GM06990 (cell line): ENCODE measurements at regions not wholly inside any gene's neighbourhood (a gene's known extent, or its start where the extent isn't known, plus 50 kb on each side); places are given as distances from the start of the nearest gene placed in this dataset.
A peak's percentile ranks its signal among the peaks of the same experiment; 100 is the strongest.

Source experiments
- DNase-seq: peaks from one replicate; pipeline ENCODE4 v3.0.0-alpha.2; 2011; ENCODE audit not compliant: insufficient read length; ENCODE audit errors: extremely low read depth
- H3K27me3 ChIP-seq: replicated peaks from 2 replicates; pipeline ENCODE4 v1.6.0; 2011; ENCODE audit warnings: low read length; ENCODE audit not compliant: control insufficient read depth, insufficient read depth
- H3K36me3 ChIP-seq: 2 replicates; pipeline ENCODE4 v1.5.1; 2011; ENCODE audit warnings: low read length; ENCODE audit not compliant: control insufficient read depth, insufficient read depth
- H3K4me3 ChIP-seq: replicated peaks from 2 replicates; pipeline ENCODE4 v1.5.1; 2011; ENCODE audit warnings: low read depth, mild to moderate bottlenecking, control low read depth, low read length
- CTCF ChIP-seq: IDR thresholded peaks from 2 replicates; pipeline ENCODE4 v1.5.1; 2011; ENCODE audit warnings: low read length, control low read depth, mild to moderate bottlenecking, inconsistent platforms; ENCODE audit not compliant: insufficient read depth, poor library complexity, severe bottlenecking

DNA sequence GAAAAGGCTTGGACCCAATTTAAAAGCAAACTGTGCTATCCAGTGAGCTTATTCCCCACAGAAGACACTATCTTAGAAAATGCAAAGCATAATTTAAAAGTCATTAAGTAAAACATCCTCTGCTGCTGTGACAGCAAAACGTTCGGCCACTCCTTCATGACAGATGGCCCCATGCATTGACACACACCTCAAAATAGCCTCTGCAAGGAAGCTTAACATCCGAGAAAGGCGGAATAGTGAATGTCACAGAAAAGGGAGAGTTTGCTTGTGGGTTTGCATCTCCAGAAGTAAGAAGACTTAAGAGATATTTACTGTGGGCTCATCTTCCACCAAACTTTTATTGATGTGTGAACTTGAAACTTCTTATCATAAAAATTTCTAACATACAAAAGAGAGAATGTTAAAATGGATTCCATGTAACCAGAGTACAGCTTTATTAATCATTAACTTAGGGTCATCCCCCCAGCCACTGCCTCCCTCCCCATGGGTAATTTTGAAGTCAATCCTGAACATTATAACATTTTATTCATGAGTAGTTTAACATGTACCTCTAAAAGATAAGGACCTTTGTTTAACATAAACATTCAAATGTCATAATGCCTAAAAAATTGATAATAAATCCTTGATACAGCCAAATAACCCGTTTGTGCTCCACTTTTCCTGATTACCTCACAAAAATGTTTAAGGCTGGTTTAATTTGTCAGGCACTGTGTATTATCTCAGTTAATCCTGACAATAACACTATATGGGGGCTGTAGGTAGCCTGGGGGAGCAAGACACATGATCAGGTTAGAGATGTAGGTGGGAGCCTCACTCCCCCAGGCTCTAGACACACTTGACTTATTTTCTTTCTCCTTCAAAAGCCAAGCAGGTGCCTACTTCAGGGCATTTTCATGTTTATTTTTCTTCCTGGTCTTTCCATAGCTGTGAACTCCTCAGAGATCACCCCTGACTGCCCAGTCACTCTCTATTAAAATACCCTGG lies 119.7 kb upstream of the TMCC3 start:
- no peak for TF ChIP-seq CTCF
- Histone ChIP-seq H3K36me3 (no peaks in the 10 kb centered on the region), H3K4me3 (no peak overlapping the region), H3K27me3 (no peaks in the 10 kb centered on the region)
- DNase-seq: peak; percentile 13

DNA sequence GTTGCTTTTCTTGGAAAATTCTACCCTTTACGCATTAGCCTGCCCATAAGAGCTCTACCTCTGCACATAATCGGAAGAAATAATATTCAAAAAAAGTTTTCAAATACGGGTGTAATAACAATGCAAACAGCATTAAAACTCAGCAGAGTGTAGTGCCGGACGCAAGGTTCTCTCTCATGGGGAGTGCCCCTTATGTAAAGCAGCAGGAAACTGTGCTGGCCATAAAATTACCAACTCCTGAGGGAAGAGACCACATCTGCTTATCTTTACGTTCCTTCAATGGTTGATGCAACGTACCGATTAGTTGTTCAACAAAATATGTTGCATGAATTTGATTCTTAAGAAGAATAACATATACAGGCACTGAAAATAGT lies 118.7 kb upstream of the TMCC3 start:
- TF ChIP-seq CTCF: no peak
- Histone ChIP-seq H3K4me3 (peak overlapping the region; percentile 45), H3K27me3 (no peaks in the 10 kb centered on the region), H3K36me3 (no peaks in the 10 kb centered on the region; the same call in 1 of the 2 replicates)
- DNase-seq: peak; percentile 61

DNA sequence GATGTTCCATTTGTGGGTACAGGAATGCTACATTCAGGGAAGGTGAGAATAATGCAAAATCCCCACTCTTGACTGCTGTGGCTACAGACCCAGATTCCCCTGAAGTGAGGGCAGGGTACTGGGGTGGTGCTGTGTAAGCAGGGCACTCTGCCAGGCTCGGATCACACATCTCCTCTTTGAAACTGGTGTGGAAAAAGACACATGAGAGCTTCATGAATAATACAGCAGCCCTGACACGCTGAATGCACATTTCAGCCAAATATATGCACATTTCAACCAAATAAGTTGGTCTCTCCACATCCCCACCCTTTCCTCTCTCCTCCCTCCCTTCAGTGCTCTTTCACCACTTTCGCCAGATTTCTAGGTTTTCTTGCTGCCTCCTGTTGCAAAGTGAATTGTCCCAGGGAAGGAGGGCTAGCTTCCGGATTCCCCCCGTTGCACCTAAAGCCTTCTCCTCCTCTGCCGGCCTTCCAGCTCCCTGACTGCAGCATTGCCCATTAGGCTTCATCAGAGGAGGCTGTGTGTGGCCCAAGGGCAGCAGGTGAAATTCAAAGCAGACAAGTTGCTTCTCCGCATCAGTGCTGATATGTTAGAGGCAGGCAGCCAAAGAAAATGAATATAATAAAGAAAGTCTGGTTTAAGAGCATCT lies 118.2 kb upstream of the TMCC3 start:
- Histone ChIP-seq H3K27me3 (no peaks in the 10 kb centered on the region), H3K4me3 (peak overlapping the region; percentile 45), H3K36me3 (no peaks in the 10 kb centered on the region; the same call in 1 of the 2 replicates)
- peak; percentile 59 for DNase-seq
- no peak for TF ChIP-seq CTCF

GRCh38 chr12:94767956-94768355 lies 117.6 kb upstream of the TMCC3 start:
- no peak for DNase-seq
- Histone ChIP-seq H3K27me3 (no peaks in the 10 kb centered on the region), H3K36me3 (no peaks in the 10 kb centered on the region; the same call in 1 of the 2 replicates), H3K4me3 (no peak overlapping the region)
- TF ChIP-seq CTCF: no peak

DNA sequence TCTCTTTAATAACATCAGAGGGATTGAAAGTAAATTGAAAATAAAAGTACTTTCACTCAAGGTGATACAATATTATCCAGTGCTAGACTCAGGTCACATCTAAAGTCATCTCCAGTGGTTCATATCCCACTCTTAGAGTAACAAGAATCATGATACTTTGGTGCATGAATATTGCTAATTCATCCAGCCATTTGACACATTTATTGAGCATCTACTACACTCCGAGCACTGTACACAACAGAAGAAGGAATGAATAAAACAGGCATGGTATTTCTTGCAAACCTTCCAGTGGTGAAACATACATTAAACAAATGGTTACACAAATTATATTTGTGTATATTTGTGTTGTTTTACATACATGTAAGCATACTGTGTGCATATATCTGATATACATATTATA lies 116.0 kb upstream of the TMCC3 start:
- Histone ChIP-seq H3K36me3 (no peaks in the 10 kb centered on the region; the same call in 1 of the 2 replicates), H3K27me3 (no peaks in the 10 kb centered on the region), H3K4me3 (no peak overlapping the region)
- no peak for TF ChIP-seq CTCF
- no peak for DNase-seq
